ENCODE measurements at regions not wholly inside any gene's neighbourhood (a gene's known extent, or its start where the extent isn't known, plus 50 kb on each side); places are given as distances from the start of the nearest gene placed in this dataset.

GRCh38 chrX:9182041-9182440 lies 148.1 kb upstream of the FAM9B start:
- TF ChIP-seq CTCF (IDR thresholded peaks at IDR 0.05): no peak

GRCh38 chrX:9183481-9183880 lies 149.6 kb upstream of the FAM9B start:
- no peak for TF ChIP-seq CTCF (IDR thresholded peaks at IDR 0.05)

- TF ChIP-seq CTCF (IDR thresholded peaks at IDR 0.05): no peak
Measured at GRCh38 chrX:9184211-9184610, 150.3 kb upstream of the FAM9B start.

- TF ChIP-seq CTCF (IDR thresholded peaks at IDR 0.05): no peak
Measured at GRCh38 chrX:9188117-9188516, 154.2 kb upstream of the FAM9B start.

GRCh38 chrX:9189286-9189685 lies 155.4 kb upstream of the FAM9B start:
- no peak for TF ChIP-seq CTCF (IDR thresholded peaks at IDR 0.05)

GRCh38 chrX:9191392-9191791 lies 157.5 kb upstream of the FAM9B start:
- no peak for TF ChIP-seq CTCF (IDR thresholded peaks at IDR 0.05)

- TF ChIP-seq CTCF (IDR thresholded peaks at IDR 0.05): no peak
Measured at GRCh38 chrX:9195199-9195880, 161.4 kb upstream of the FAM9B start.

Data from LNCAP (cell line).